ENCODE measurements at regions not wholly inside any gene's neighbourhood (a gene's known extent, or its start where the extent isn't known, plus 50 kb on each side); places are given as distances from the start of the nearest gene placed in this dataset.

DNA sequence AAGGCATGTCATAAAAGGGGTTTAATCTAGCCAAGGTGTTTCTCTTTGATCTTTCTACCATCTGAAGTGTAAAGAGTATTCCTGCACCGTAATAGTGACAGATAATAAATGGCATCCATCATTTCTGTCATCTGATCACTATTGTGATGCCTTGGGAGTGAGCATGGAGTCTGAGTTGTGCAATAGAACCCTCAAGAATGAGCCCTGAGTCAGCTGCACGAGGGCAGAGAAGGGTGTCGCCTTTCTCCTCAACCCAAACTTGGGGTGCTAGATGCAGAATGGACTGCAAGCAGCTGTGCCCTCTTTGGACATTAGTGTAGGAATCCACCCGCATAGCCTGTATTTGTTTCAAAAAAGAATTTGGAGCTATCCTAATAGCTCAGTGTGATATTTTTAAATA is 115.2 kb downstream of the ZNF37A start:
- TF ChIP-seq, protein P1, sequence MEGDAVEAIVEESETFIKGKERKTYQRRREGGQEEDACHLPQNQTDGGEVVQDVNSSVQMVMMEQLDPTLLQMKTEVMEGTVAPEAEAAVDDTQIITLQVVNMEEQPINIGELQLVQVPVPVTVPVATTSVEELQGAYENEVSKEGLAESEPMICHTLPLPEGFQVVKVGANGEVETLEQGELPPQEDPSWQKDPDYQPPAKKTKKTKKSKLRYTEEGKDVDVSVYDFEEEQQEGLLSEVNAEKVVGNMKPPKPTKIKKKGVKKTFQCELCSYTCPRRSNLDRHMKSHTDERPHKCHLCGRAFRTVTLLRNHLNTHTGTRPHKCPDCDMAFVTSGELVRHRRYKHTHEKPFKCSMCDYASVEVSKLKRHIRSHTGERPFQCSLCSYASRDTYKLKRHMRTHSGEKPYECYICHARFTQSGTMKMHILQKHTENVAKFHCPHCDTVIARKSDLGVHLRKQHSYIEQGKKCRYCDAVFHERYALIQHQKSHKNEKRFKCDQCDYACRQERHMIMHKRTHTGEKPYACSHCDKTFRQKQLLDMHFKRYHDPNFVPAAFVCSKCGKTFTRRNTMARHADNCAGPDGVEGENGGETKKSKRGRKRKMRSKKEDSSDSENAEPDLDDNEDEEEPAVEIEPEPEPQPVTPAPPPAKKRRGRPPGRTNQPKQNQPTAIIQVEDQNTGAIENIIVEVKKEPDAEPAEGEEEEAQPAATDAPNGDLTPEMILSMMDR (IDR thresholded peaks at IDR 0.05 in 2 of 3, conservative IDR thresholded peaks at IDR 0.05 in 1 of 3; ENCODE audit: borderline replicate concordance in 1 of 3, insufficient read depth in 1 of 3, low read depth in 2 of 3, low read length in 2 of 3): no peak
- TF ChIP-seq EGR1 (IDR thresholded peaks at IDR 0.05; ENCODE audit: low read depth) (no peak), POLR2A (IDR thresholded peaks at IDR 0.05; ENCODE audit: borderline replicate concordance, extremely low read depth, insufficient read depth, insufficient read length) (no peak), EZH2 (IDR thresholded peaks at IDR 0.05) (no peak), POLR2AphosphoS5 (IDR thresholded peaks at IDR 0.05; ENCODE audit: low read depth, low read length) (no peak)
- TF ChIP-seq, protein P2, sequence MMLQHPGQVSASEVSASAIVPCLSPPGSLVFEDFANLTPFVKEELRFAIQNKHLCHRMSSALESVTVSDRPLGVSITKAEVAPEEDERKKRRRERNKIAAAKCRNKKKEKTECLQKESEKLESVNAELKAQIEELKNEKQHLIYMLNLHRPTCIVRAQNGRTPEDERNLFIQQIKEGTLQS (IDR thresholded peaks at IDR 0.05): no peak

Data from HCT116 (cell line).